ENCODE measurements at regions not wholly inside any gene's neighbourhood (a gene's known extent, or its start where the extent isn't known, plus 50 kb on each side); places are given as distances from the start of the nearest gene placed in this dataset.

GRCh38 chr4:4922441-4922840, 63.0 kb downstream of the MSX1 start:
- WGBS (ENCODE audit: low lambda C conversion rate) = 0% methylated on average over 2 of the region's 2 CpGs
- no TSS peak for BruUV-seq (replicated peaks)

GRCh38 chr4:4923201-4923600, 63.7 kb downstream of the MSX1 start:
- BruUV-seq (replicated peaks) = no TSS peak
- no peak for TF ChIP-seq PHB2 (IDR thresholded peaks at IDR 0.05; ENCODE audit: partially characterized antibody)
- no peak for TF ChIP-seq ZNF33B (CRISPR knock-in tag; IDR thresholded peaks at IDR 0.05)
- no peak for TF ChIP-seq ZNF335 (CRISPR knock-in tag; IDR thresholded peaks at IDR 0.05)
- TF ChIP-seq NRL (CRISPR knock-in tag; IDR thresholded peaks at IDR 0.05; ENCODE audit: borderline replicate concordance) = no peak
- no peak for TF ChIP-seq NFKB2 (CRISPR knock-in tag; IDR thresholded peaks at IDR 0.05; ENCODE audit: borderline replicate concordance)
- no peak for TF ChIP-seq EED (CRISPR knock-in tag; IDR thresholded peaks at IDR 0.05)
- no peak for TF ChIP-seq ATRX (CRISPR knock-in tag; IDR thresholded peaks at IDR 0.05; ENCODE audit: borderline replicate concordance)
- TF ChIP-seq XRCC5 (optimal IDR thresholded peaks at IDR 0.05; ENCODE audit: low read length) = no peak
- no peak for TF ChIP-seq ZNF772 (CRISPR knock-in tag; IDR thresholded peaks at IDR 0.05)
- no peak for TF ChIP-seq HNF4A (CRISPR knock-in tag; IDR thresholded peaks at IDR 0.05)
- TF ChIP-seq ATF7 (IDR thresholded peaks at IDR 0.05) = no peak
- no peak for TF ChIP-seq ATF7 (CRISPR knock-in tag; IDR thresholded peaks at IDR 0.05)
- no peak for TF ChIP-seq ZNF275 (CRISPR knock-in tag; IDR thresholded peaks at IDR 0.05; ENCODE audit: borderline replicate concordance)
- TF ChIP-seq ZNF451 (CRISPR knock-in tag; IDR thresholded peaks at IDR 0.05) = no peak
- no peak overlapping the region for H3K4me3 ChIP-seq (replicated peaks in 1 of 3; ENCODE audit: insufficient read depth in 1 of 3, low read depth in 2 of 3, low read length in 3 of 3)
- no CpG with 5 or more reads among the region's 1 CpG for WGBS (ENCODE audit: low lambda C conversion rate)
- H3K27ac ChIP-seq (ENCODE audit: extremely low read length, insufficient read depth, low read length) = no peak overlapping the region
- CTCF ChIA-PET (ENCODE audit: low intra/inter-chr PET ratio, low total read pairs) = no interaction called here
- H3K36me3 ChIP-seq (replicated peaks in 1 of 2; ENCODE audit: control insufficient read depth in 1 of 2, insufficient read depth in 2 of 2, low read length in 2 of 2) = no peaks in the 10 kb centered on the region
- H3K4me2 ChIP-seq (ENCODE audit: low read depth, low read length) = no peak overlapping the region
- H2AFZ ChIP-seq (ENCODE audit: low read length) = no peak overlapping the region
- ATAC-seq (no peak), DNase-seq (ENCODE audit: low spot score) (no peak), FAIRE-seq (no peak)
- no peak overlapping the region for H3K9ac ChIP-seq (ENCODE audit: insufficient read depth, low read depth, low read length)
- H3K79me2 ChIP-seq (ENCODE audit: insufficient read depth, low read length) = no peaks in the 10 kb centered on the region
- H3K27me3 ChIP-seq (ENCODE audit: control insufficient read depth in 1 of 2, insufficient read depth in 2 of 2, low read length in 2 of 2) = peaks cover 0 to 7% of the 10 kb centered on the region in 2 experiments; a peak in 1 of 5 replicates
- no peaks in the 10 kb centered on the region for H3K4me1 ChIP-seq (ENCODE audit: insufficient read depth, low read length)
- in situ Hi-C loops (cut with HindIII; ENCODE audit: extremely low pct_ligation_motif_present, low pct_unique_long_range_greater_than_20kb) = no loop called here
- intact Hi-C loops (cut with micrococcal nuclease; ENCODE audit: unreplicated experiment) = no loop called here
- H3K9me3 ChIP-seq (ENCODE audit: low read length) = no peaks in the 10 kb centered on the region
- POLR2A ChIA-PET = no interaction called here
- no peaks in the 10 kb centered on the region for H4K20me1 ChIP-seq (ENCODE audit: insufficient read depth, low read length)

More at GRCh38 chr4:4922441-4922840, 63.0 kb downstream of the MSX1 start:
- ChIA-PET POLR2A (no interaction called here), CTCF (ENCODE audit: low intra/inter-chr PET ratio, low total read pairs) (no interaction called here)
- intact Hi-C loops (cut with micrococcal nuclease; ENCODE audit: unreplicated experiment) = no loop called here
- Histone ChIP-seq H3K79me2 (ENCODE audit: insufficient read depth, low read length) (no peaks in the 10 kb centered on the region), H3K27me3 (ENCODE audit: control insufficient read depth in 1 of 2, insufficient read depth in 2 of 2, low read length in 2 of 2) (peaks cover 0 to 7% of the 10 kb centered on the region in 2 experiments; a peak in 1 of 5 replicates), H3K9ac (ENCODE audit: insufficient read depth, low read depth, low read length) (no peak overlapping the region), H3K36me3 (replicated peaks in 1 of 2; ENCODE audit: control insufficient read depth in 1 of 2, insufficient read depth in 2 of 2, low read length in 2 of 2) (no peaks in the 10 kb centered on the region), H3K27ac (ENCODE audit: extremely low read length, insufficient read depth, low read length) (no peak overlapping the region), H4K20me1 (ENCODE audit: insufficient read depth, low read length) (no peaks in the 10 kb centered on the region), H3K4me1 (ENCODE audit: insufficient read depth, low read length) (no peaks in the 10 kb centered on the region), H2AFZ (ENCODE audit: low read length) (no peak overlapping the region), H3K9me3 (ENCODE audit: low read length) (no peaks in the 10 kb centered on the region), H3K4me3 (replicated peaks in 1 of 3; ENCODE audit: insufficient read depth in 1 of 3, low read depth in 2 of 3, low read length in 3 of 3) (no peak overlapping the region), H3K4me2 (ENCODE audit: low read depth, low read length) (no peak overlapping the region)
- no peak for FAIRE-seq
- in situ Hi-C loops (cut with HindIII; ENCODE audit: extremely low pct_ligation_motif_present, low pct_unique_long_range_greater_than_20kb) = no loop called here
- no peak for ATAC-seq
- DNase-seq (ENCODE audit: low spot score) = no peak
- TF ChIP-seq ZNF564 (CRISPR knock-in tag; IDR thresholded peaks at IDR 0.05) (no peak), HOMEZ (CRISPR knock-in tag; IDR thresholded peaks at IDR 0.05; ENCODE audit: low read depth) (no peak), PPARG (CRISPR knock-in tag; conservative IDR thresholded peaks at IDR 0.05) (no peak), ZNF441 (CRISPR knock-in tag; IDR thresholded peaks at IDR 0.05; ENCODE audit: borderline replicate concordance) (no peak), SMAD1 (CRISPR knock-in tag; IDR thresholded peaks at IDR 0.05; ENCODE audit: borderline replicate concordance, low read depth) (no peak), ZBTB21 (CRISPR knock-in tag; IDR thresholded peaks at IDR 0.05) (no peak), NKX3-1 (CRISPR knock-in tag; IDR thresholded peaks at IDR 0.05) (no peak), ZNF3 (CRISPR knock-in tag; IDR thresholded peaks at IDR 0.05) (no peak), SRSF1 (optimal IDR thresholded peaks at IDR 0.05; ENCODE audit: low read depth, low read length) (no peak), AKAP8 (CRISPR knock-in tag; IDR thresholded peaks at IDR 0.05) (no peak)
